ENCODE measurements at regions not wholly inside any gene's neighbourhood (a gene's known extent, or its start where the extent isn't known, plus 50 kb on each side); places are given as distances from the start of the nearest gene placed in this dataset.

DNA sequence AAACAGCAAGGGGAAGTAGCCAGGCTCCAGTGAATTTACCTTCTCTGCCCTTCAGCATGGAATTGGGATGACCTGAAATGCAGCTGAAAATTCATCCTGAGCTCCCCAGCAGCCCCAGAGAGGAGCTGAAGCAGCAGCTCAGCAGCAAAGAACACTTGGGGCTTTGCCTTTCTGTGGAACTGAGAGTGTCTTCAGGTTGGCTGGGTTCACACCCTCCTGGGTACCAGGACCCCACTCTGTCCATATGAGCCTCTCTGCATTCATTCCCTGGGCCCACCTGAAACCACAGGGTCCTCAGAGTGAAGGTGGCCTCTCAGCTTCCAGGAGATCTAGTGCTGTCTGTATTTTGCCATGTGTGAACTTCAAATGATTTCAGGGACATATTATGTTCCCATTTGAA, 429.2 kb downstream of the MN1 start:
- DNase-seq = no peak

DNA sequence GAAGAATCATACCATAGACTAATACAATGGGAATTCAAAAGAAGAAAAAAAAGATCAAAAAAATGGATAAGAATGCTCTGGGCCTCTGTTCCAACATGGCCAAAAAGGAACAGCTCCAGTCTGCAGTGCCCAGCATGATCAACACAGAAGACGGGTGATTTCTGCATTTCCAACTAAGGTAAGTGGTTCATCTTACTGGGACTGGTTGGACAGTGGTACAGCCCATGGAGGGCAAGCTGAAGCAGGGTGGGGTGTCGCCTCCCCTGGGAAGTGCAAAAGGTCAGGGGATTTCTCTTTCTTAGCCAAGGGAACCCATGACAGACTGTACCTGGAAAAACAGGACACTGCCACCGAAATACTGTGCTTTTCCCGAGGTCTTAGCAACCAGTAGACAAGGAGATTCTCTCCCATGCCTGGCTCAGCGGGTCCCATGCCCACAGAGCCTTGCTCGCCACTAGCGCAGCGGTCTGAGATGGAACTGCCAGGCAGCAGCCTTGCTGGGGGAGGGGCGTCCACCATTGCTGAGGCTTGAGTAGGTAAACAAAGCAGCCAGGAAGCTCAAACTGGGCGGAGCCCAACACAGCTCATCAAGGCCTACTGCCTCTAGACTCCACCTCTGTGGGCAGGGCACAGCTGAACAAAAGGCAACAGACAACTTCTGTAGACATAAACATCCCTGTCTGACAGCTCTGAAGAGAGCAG, 428.4 kb downstream of the MN1 start:
- DNase-seq = no peak

DNA sequence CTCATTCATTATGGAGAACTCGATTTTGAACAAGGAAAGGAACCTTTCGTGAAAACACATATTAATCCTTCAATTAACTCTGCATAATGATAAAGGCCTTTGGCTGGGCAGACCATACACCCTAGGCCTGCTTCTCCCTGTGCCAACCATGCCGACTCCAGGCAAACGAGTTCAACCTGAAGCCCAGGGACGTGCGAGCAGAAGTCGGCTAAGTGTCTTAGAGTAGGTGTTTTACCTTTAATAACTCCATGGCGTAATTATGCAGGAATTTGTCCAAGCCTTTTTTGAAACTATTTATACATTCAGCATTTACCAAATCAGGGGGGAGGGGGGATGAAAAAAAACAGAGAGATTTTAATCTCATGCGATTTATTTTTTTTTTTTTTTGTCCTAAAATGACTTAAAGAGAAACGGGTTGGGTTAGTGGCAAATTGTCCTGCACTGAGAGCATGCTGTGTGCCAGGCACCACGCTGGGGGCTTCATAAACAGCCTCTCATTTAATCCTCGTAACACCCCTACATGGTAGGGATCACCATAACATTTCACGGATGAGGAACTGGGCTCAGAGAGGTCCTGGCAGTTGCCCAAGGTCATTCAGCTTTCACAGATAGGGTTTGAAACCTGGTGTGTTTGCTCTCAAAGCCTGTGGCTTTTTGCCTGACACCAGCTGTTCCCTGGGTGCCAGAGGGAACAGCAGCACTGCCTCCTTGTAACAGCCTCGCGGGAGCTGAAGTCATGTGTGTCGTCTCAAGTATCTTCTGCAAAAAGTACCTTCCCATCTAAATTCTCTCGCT, 423.9 kb downstream of the MN1 start:
- no peak for DNase-seq

DNA sequence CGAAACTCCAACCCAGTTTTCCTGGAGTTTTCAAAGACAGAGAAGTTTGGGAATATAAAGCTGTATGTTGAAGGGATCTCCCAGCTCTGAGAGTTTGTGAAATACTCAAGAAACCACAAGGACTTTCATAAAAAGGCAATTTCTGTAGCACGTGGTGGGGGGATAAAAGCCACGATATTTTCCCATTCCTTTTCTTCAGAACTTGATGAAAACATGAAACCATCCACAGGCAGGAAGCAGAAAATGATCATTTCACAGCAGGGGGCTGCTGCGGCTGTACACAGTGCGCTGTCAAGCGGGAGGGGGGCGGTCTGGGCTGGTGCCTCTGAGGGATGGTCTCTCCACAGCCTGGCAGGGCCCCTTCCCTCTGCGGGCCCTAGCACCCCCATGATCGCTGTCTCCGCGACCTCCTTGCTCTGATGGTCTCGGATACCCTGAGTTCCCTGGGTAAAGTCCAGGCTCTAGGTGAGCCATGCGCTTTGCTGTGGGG, 423.2 kb downstream of the MN1 start:
- no peak for DNase-seq

DNA sequence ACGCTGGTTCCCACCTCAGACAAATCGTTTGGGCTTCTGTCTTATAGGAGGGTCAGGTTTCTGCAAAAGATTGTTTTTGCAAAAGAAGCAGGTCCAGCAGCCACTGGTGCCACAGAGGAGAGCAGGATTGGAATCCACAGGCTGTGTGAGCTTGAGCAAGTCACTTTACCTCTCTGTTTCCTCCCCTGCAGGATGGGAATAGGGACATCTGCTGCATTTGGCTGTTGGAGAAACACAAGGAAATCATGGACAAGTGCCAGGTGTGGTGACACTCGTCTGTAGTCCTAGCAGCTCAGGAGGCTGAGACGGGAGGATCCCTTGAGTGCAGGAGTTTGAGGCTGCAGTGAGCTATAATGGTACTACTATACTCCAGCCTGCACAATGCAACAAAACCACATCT, 422.6 kb downstream of the MN1 start:
- no peak for DNase-seq

- DNase-seq = no peak
Observed at GRCh38 chr22:27380855-27381254, 420.7 kb downstream of the MN1 start.

GRCh38 chr22:27381552-27381951, 420.0 kb downstream of the MN1 start:
- no peak for DNase-seq

DNA sequence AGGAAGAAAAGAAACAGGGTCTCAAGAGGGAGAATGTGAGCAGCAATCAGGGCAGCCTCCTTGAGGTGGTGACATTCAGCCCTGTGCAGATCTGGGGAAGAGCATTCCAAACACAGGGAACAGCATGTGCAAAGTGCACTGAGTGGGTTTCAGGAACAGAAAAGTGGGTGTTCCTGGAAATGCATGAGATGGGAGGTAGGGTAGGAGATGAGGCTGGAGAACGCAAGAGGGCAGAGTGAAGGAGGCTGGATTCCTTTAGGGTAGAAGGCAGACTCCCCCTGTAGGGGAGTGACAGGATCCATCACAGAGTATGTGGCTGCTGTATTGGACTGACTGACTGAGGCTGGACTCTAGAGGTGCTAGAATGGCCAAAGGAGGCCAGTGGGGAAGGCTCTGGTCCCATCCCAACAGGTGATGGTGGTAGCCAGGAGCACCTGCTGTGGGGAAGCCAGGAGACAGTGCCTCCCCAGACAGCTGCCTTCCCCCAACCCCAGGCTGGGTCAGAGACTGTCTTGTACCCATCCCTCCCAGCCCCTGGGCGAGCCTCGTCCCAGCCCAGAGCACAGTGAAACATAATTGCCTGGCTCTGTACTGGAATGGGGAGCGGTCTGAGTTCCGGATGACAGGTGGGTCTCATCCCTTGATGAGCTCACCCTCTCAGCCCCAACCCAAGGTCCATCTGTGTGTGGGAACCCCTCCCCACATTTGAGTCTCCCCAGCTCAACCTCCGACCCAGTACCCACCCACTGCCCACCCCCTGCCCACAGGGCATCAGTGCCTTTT, 419.4 kb downstream of the MN1 start:
- no peak for DNase-seq

DNA sequence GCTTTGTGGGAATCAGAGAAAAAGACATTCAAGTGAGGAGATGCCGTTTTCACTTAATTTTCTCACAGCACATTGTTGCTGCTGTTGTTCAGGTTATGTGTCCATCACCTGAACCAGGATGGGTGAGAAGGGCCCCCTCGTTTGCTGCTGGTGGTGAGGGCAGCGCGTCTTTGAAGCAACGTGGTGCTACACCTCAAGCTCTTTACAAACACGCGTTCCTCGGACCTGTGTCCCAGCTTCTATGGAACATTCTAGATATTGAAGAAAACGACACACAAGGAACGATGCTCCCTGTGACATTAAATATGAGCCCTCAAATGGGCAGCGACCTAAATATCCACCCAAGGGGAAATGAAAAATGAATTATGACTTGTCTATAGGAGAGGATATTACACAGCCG, 418.6 kb downstream of the MN1 start:
- no peak for DNase-seq

- no peak for DNase-seq
Observed at GRCh38 chr22:27383896-27384295, 417.7 kb downstream of the MN1 start.

- no peak for DNase-seq
Observed at GRCh38 chr22:27385261-27385998, 416.1 kb downstream of the MN1 start.

DNA sequence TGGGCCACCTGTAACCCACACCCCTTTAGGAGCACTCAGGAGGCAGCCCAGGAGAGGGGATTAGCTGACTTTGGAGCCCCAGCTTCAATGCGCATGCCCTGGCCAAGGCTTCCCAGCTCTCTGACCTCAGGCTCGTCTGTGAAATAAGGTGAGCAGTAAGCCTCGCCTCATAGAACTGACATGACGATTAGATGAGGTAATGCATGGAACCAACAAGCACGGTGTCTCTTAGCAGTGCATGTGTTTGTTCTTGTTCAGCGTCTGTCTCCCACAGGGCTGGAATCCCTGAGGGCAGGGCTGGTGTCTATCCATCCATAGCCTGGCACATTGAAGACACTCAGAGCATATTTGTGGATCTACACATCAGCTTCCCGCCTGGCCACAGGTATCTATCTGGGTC, 415.4 kb downstream of the MN1 start:
- DNase-seq = no peak

- DNase-seq = no peak
Observed at GRCh38 chr22:27387561-27387960, 414.0 kb downstream of the MN1 start.

- DNase-seq = no peak
Observed at GRCh38 chr22:27388090-27388600, 413.4 kb downstream of the MN1 start.

- no peak for DNase-seq
Observed at GRCh38 chr22:27389727-27390075, 411.9 kb downstream of the MN1 start.

DNA sequence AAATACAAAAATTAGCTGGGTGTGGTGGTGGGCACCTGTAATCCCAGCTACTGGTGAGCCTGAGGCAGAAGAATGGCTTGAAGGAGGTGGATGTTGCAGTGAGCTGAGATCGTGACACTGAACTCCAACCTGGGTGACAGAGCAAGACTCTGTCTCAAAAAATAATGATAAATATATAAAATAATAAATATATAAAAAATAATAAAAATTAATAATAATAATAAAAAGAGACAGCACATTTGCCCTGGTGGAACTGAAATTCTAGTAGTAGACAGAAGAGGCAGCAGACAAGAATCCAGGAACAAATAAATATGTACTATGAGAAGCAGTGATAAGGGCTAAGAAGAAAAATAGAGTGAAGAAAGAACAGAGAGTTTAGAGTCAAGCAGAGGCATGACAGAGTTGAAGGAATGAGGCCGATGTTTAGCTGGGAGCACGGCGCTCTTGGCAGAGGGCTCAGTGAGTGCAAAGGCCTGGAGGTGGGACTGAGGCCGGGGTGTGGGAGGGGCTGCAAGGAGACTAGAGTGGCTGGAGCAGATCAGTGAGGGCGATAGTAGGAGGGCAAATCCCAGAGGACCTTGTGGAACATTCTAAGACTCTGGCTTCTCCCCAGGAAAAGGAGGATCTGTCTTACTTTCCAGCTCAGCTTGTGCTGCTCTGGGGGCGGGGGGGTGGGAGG, 410.3 kb downstream of the MN1 start:
- DNase-seq = no peak

GRCh38 chr22:27393371-27393770, 408.2 kb downstream of the MN1 start:
- no peak for DNase-seq

DNA sequence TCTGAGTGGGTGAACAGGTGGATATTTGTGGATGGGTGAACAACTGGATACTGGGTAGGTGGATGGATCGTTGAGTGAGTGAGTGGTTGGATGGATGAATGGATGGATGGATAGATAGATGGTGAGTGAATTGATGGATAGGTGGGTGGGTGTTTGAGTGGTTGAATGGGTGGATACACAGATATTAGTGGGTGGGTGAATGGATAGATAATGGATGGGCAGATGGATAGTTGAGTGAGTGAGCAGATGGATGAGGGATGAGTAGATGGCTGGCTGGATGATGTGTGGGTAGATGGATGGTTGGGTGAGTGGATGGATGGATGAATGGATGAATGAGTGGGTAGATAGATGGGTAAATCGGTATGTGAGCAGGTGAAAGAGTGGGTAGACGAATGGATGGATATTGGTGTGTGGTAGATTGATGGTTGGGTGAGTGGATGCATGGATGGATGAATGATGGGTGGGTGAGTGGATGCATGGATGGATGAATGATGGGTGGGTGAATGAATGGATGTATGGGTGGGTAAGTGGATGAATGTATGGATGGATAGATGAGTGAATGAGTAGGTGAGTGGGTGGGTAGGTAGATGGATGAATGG, 406.7 kb downstream of the MN1 start:
- no peak for DNase-seq

GRCh38 chr22:27397036-27397953, 404.3 kb downstream of the MN1 start:
- DNase-seq = no peak

- no peak for DNase-seq
Observed at GRCh38 chr22:27397954-27398342, 403.6 kb downstream of the MN1 start.

Data from occipital lobe (tissue), 1 donor.